HEK293 (cell line): ENCODE measurements at regions not wholly inside any gene's neighbourhood (a gene's known extent, or its start where the extent isn't known, plus 50 kb on each side); places are given as distances from the start of the nearest gene placed in this dataset.

Experiments used
- CTCF ChIP-seq: fragments of 450-650 bp; formaldehyde crosslinking; IDR thresholded peaks from 2 replicates; pipeline ENCODE4 v1.5.1; 2016; ENCODE audit warnings: missing biosample characterization, missing genetic modification characterization
- EGR2 ChIP-seq: fragments of 450-650 bp; formaldehyde crosslinking; IDR thresholded peaks from 2 replicates; pipeline ENCODE4 v1.5.1; 2016; ENCODE audit warnings: low read depth, missing biosample characterization, missing genetic modification characterization
- GLIS1 ChIP-seq: fragments of 450-650 bp; formaldehyde crosslinking; IDR thresholded peaks from 2 replicates; pipeline ENCODE4 v1.5.1; 2016; ENCODE audit warnings: missing biosample characterization, missing genetic modification characterization
- HOXD13 ChIP-seq: sonication (generic); formaldehyde crosslinking; IDR thresholded peaks from 2 replicates; pipeline ENCODE4 v1.8.0; 2022; ENCODE audit warnings: missing genetic modification reagents, borderline replicate concordance
- KLF1 ChIP-seq: fragments of 450-650 bp; formaldehyde crosslinking; IDR thresholded peaks from 2 replicates; pipeline ENCODE4 v1.5.1; 2016; ENCODE audit warnings: missing biosample characterization, missing genetic modification characterization
- PATZ1 ChIP-seq: fragments of 450-650 bp; formaldehyde crosslinking; IDR thresholded peaks from 2 replicates; pipeline ENCODE4 v1.5.1; 2016; ENCODE audit warnings: missing biosample characterization, missing genetic modification characterization
- TRIM28 ChIP-seq: IDR thresholded peaks from 2 replicates; pipeline ENCODE4 v1.6.1; 2011; ENCODE audit warnings: low read length, control low read depth, borderline replicate concordance
- YY2 ChIP-seq: fragments of 450-650 bp; formaldehyde crosslinking; IDR thresholded peaks from 2 replicates; pipeline ENCODE4 v1.5.1; 2016; ENCODE audit warnings: missing biosample characterization, missing genetic modification characterization
- ZFP41 ChIP-seq: fragments of 450-650 bp; formaldehyde crosslinking; IDR thresholded peaks from 2 replicates; pipeline ENCODE4 v1.5.1; 2016; ENCODE audit warnings: missing biosample characterization, missing genetic modification characterization, borderline replicate concordance
- ZNF175 ChIP-seq: fragments of 450-650 bp; formaldehyde crosslinking; IDR thresholded peaks from 2 replicates; pipeline ENCODE4 v1.5.1; 2016; ENCODE audit warnings: missing biosample characterization, missing genetic modification characterization
- ZNF398 ChIP-seq: fragments of 450-650 bp; formaldehyde crosslinking; IDR thresholded peaks from 2 replicates; pipeline ENCODE4 v1.5.1; 2017; ENCODE audit warnings: missing biosample characterization, missing genetic modification characterization
- ZNF555 ChIP-seq: fragments of 450-650 bp; formaldehyde crosslinking; conservative IDR thresholded peaks from 2 replicates; pipeline ENCODE4 v1.5.1; 2017; ENCODE audit warnings: missing biosample characterization, mild to moderate bottlenecking, missing genetic modification characterization, inconsistent platforms
- ZNF585B ChIP-seq: fragments of 450-650 bp; formaldehyde crosslinking; IDR thresholded peaks from 2 replicates; pipeline ENCODE4 v1.5.1; 2016; ENCODE audit warnings: missing biosample characterization, missing genetic modification characterization
- TF ChIP-seq, protein P1 (sequence below): fragments of 450-650 bp; formaldehyde crosslinking; IDR thresholded peaks from 2 replicates; pipeline ENCODE4 v1.5.1; 2016; ENCODE audit warnings: missing biosample characterization, missing genetic modification characterization

DNA sequence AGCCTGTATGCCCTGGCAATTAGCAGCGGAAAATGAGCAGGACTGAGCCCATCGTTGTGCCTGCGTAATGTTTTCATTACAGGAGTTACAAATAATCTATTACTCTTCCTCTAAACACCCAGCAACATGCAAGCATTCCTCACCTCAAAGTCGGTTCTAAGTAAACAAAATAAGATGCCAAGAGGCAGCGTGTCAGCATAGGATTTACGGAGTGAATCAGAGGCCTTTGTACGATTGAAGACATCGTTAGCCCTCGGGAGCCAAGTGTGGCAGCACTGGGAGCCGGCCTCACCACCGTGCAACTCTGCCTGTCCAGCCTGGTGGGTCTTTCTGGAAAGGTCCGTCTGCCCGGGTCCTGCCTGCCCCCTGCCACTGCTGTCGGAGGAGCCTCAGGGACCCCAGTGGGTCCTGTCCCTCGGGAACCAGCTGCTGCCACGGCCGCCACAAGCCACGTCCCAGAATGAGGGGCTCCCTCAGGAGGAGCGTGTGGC lies 80.1 kb upstream of the CTDP1 start:
- TF ChIP-seq CTCF (tag by site-specific recombination) (no peak), KLF1 (tag by site-specific recombination) (no peak), ZNF585B (no peak), ZNF555 (tag by site-specific recombination) (no peak), EGR2 (tag by site-specific recombination) (no peak), ZFP41 (tag by site-specific recombination) (no peak), TRIM28 (no peak), YY2 (no peak), PATZ1 (tag by site-specific recombination) (no peak), GLIS1 (tag by site-specific recombination) (no peak), ZNF175 (tag by site-specific recombination) (no peak), ZNF398 (no peak), HOXD13 (no peak)
- TF ChIP-seq, protein P1, sequence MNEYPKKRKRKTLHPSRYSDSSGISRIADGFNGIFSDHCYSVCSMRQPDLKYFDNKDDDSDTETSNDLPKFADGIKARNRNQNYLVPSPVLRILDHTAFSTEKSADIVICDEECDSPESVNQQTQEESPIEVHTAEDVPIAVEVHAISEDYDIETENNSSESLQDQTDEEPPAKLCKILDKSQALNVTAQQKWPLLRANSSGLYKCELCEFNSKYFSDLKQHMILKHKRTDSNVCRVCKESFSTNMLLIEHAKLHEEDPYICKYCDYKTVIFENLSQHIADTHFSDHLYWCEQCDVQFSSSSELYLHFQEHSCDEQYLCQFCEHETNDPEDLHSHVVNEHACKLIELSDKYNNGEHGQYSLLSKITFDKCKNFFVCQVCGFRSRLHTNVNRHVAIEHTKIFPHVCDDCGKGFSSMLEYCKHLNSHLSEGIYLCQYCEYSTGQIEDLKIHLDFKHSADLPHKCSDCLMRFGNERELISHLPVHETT (tag by site-specific recombination): no peak
